Karpas-422 (cell line): ENCODE measurements at regions not wholly inside any gene's neighbourhood (a gene's known extent, or its start where the extent isn't known, plus 50 kb on each side); places are given as distances from the start of the nearest gene placed in this dataset.

Source experiments
- DNase-seq: peaks from one replicate; pipeline ENCODE4 v3.0.0-alpha.2; 2015
- H2AFZ ChIP-seq: fragments of 200-600 bp; sonication (generic); 2 replicates; pipeline ENCODE4 v1.6.1; 2014; ENCODE audit warnings: antibody characterized with exemption, low read length, mixed read lengths
- H3K27ac ChIP-seq: fragments of 200-600 bp; sonication (generic); 2 replicates; pipeline ENCODE4 v1.5.1; 2014; ENCODE audit warnings: mild to moderate bottlenecking, low read length, moderate library complexity
- H3K27me3 ChIP-seq: fragments of 200-600 bp; sonication (generic); 2 replicates; pipeline ENCODE4 v1.6.1; 2014; ENCODE audit warnings: low read length, mixed read lengths
- H3K36me3 ChIP-seq: fragments of 200-600 bp; sonication (generic); 2 replicates; pipeline ENCODE4 v1.6.1; 2014; ENCODE audit warnings: low read length, mixed read lengths; ENCODE audit not compliant: insufficient read depth
- H3K4me1 ChIP-seq: fragments of 200-600 bp; sonication (generic); 2 replicates; pipeline ENCODE4 v1.6.1; 2014; ENCODE audit warnings: mild to moderate bottlenecking, low read length, mixed read lengths
- H3K4me2 ChIP-seq: fragments of 200-600 bp; sonication (generic); 2 replicates; pipeline ENCODE4 v1.6.1; 2014; ENCODE audit warnings: low read length, low read depth, mild to moderate bottlenecking; ENCODE audit not compliant: poor library complexity, severe bottlenecking
- H3K4me3 ChIP-seq: fragments of 200-600 bp; sonication (generic); 2 replicates; pipeline ENCODE4 v1.5.1; 2014; ENCODE audit warnings: mild to moderate bottlenecking, antibody characterized with exemption, low read length, mixed read lengths
- H3K79me2 ChIP-seq: fragments of 200-600 bp; sonication (generic); 2 replicates; pipeline ENCODE4 v1.6.1; 2014; ENCODE audit warnings: mild to moderate bottlenecking, low read length, mixed read lengths
- H3K9ac ChIP-seq: fragments of 200-600 bp; sonication (generic); 2 replicates; pipeline ENCODE4 v1.6.0; 2014; ENCODE audit warnings: low read length
- H3K9me2 ChIP-seq: fragments of 200-600 bp; sonication (generic), shearing (Covaris generic); replicated peaks from 2 replicates; pipeline ENCODE4 v1.6.0; 2014; ENCODE audit warnings: mild to moderate bottlenecking, low read length, moderate library complexity; ENCODE audit not compliant: insufficient read depth
- H3K9me3 ChIP-seq: fragments of 300-700, 200-600 bp; sonication (generic); 2 replicates; pipeline ENCODE4 v1.6.1; 2014; ENCODE audit warnings: low read length, mixed read lengths
- H4K20me1 ChIP-seq: fragments of 200-600 bp; sonication (generic); 2 replicates; pipeline ENCODE4 v1.6.1; 2014; ENCODE audit warnings: mild to moderate bottlenecking, antibody characterized with exemption, low read length, low read depth; ENCODE audit not compliant: insufficient read depth

DNA sequence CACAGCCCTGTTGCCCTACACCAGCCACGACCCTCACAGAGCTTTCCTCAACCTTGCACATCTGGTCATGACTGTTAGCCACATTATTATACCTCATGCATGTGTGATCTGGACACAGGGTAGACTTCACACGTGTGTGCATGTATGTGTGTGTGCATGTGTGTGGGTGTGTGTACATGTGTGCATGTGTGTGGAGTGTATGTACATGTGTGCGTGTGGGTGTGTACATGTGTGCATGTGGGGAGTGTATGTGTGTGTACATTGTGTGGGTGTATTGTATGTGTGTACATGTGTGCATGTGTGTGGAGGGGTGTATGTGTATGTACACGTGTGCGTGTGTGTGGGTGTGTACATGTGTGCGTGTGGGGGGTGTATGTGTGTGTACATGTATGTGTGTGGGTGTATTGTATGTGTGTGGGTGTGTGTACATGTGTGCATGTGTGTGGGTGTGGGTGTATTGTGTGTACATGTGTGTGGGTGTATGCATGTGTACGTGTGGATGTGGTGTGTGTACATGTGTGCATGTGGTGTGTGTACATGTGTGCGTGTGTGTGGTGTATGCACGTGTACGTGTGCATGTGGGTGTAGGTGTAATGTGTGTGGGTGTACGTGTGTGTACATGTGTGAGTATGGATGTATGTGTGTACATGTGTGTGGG lies 130.2 kb downstream of the C16orf95 start:
- H3K79me2 ChIP-seq: no peaks in the 10 kb centered on the region
- H2AFZ ChIP-seq: no peak overlapping the region
- no peak overlapping the region for H3K4me3 ChIP-seq
- no peak overlapping the region for H3K4me2 ChIP-seq
- no peak overlapping the region for H3K9ac ChIP-seq
- H3K27me3 ChIP-seq: no peaks in the 10 kb centered on the region
- H3K4me1 ChIP-seq: no peaks in the 10 kb centered on the region
- peaks cover 29% of the 10 kb centered on the region for H3K9me3 ChIP-seq
- no peaks in the 10 kb centered on the region; the same call in 1 of the 2 replicates for H3K36me3 ChIP-seq
- H3K27ac ChIP-seq: no peak overlapping the region
- H3K9me2 ChIP-seq: no peaks in the 10 kb centered on the region
- no peak for DNase-seq
- no peaks in the 10 kb centered on the region for H4K20me1 ChIP-seq

GRCh38 chr16:87188104-87188503 lies 129.1 kb downstream of the C16orf95 start:
- H3K36me3 ChIP-seq: no peaks in the 10 kb centered on the region; the same call in 1 of the 2 replicates
- H3K79me2 ChIP-seq: no peaks in the 10 kb centered on the region
- H3K4me1 ChIP-seq: no peaks in the 10 kb centered on the region
- no peak overlapping the region for H2AFZ ChIP-seq
- no peaks in the 10 kb centered on the region for H4K20me1 ChIP-seq
- H3K27me3 ChIP-seq: no peaks in the 10 kb centered on the region
- no peaks in the 10 kb centered on the region for H3K9me2 ChIP-seq
- no peak for DNase-seq
- no peak overlapping the region for H3K4me2 ChIP-seq
- H3K4me3 ChIP-seq: no peak overlapping the region
- peaks cover 29% of the 10 kb centered on the region for H3K9me3 ChIP-seq
- no peak overlapping the region for H3K9ac ChIP-seq
- H3K27ac ChIP-seq: no peak overlapping the region

DNA sequence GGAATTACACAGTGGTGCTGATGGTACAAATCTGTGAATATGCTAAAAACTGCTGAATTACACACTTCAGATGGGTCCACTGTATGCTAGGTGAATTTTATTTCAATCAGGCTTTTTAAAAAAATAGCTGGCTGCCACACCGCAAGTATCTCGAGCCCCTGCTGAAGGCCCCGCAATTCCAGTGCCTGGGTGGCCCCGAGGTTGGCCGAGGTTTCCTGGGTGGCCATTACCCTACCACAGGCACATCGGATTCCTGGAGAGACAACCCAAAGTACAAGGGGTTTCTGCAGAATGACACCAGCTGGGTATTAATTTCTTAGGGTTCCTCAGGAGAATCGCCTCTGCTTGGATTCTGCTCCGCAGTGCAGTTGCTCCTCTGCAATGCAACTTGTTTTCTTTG lies 127.8 kb downstream of the C16orf95 start:
- Histone ChIP-seq H3K4me1 (no peaks in the 10 kb centered on the region), H2AFZ (no peak overlapping the region), H3K27me3 (no peaks in the 10 kb centered on the region), H3K4me2 (no peak overlapping the region), H3K79me2 (no peaks in the 10 kb centered on the region), H3K9ac (no peak overlapping the region), H3K9me2 (no peaks in the 10 kb centered on the region), H4K20me1 (no peaks in the 10 kb centered on the region), H3K4me3 (no peak overlapping the region), H3K27ac (no peak overlapping the region), H3K9me3 (peaks cover 29% of the 10 kb centered on the region), H3K36me3 (no peaks in the 10 kb centered on the region; the same call in 1 of the 2 replicates)
- DNase-seq: no peak

- no peaks in the 10 kb centered on the region for H3K27me3 ChIP-seq
- H3K4me2 ChIP-seq: no peak overlapping the region
- no peak overlapping the region for H2AFZ ChIP-seq
- peaks cover 29% of the 10 kb centered on the region for H3K9me3 ChIP-seq
- H3K4me3 ChIP-seq: no peak overlapping the region
- H3K79me2 ChIP-seq: no peaks in the 10 kb centered on the region
- no peak for DNase-seq
- no peaks in the 10 kb centered on the region for H3K9me2 ChIP-seq
- H3K9ac ChIP-seq: no peak overlapping the region
- no peaks in the 10 kb centered on the region for H4K20me1 ChIP-seq
- no peaks in the 10 kb centered on the region for H3K4me1 ChIP-seq
- no peaks in the 10 kb centered on the region; the same call in 1 of the 2 replicates for H3K36me3 ChIP-seq
- no peak overlapping the region for H3K27ac ChIP-seq
Measured at GRCh38 chr16:87190288-87191230, 126.6 kb downstream of the C16orf95 start.

- Histone ChIP-seq H3K79me2 (no peaks in the 10 kb centered on the region), H3K4me1 (no peaks in the 10 kb centered on the region), H3K4me3 (no peak overlapping the region), H3K9ac (no peak overlapping the region), H4K20me1 (no peaks in the 10 kb centered on the region), H3K4me2 (no peak overlapping the region), H3K36me3 (no peaks in the 10 kb centered on the region; the same call in 1 of the 2 replicates), H3K27ac (no peak overlapping the region), H3K27me3 (no peaks in the 10 kb centered on the region), H3K9me2 (no peaks in the 10 kb centered on the region), H2AFZ (no peak overlapping the region), H3K9me3 (peaks cover 21% of the 10 kb centered on the region)
- DNase-seq: no peak
Measured at GRCh38 chr16:87192452-87193073, 124.6 kb downstream of the C16orf95 start.

DNA sequence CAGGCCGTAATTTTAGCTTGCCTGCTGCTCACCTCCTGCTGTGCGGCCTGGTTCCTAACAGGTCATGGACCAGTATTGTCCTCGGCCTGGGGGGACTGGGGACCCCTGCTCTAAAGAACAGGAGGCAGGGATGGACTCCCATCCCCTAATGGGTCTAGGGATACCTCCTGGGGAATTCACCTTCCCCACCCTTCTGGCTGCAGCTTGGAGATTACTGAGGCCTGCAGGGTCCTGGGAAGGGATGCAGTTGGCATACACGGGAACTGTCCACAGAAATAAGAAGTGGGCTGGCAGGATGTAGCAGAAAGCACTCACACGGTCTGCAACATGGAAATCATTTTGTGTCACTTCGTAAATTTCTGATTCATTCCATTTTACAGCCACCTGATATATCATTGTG lies 123.0 kb downstream of the C16orf95 start:
- no peak overlapping the region for H3K9ac ChIP-seq
- H3K4me3 ChIP-seq: no peak overlapping the region
- H3K9me3 ChIP-seq: peaks cover 15% of the 10 kb centered on the region
- H4K20me1 ChIP-seq: no peaks in the 10 kb centered on the region
- no peak overlapping the region for H2AFZ ChIP-seq
- no peak for DNase-seq
- H3K27me3 ChIP-seq: no peaks in the 10 kb centered on the region
- no peak overlapping the region for H3K4me2 ChIP-seq
- no peaks in the 10 kb centered on the region for H3K4me1 ChIP-seq
- H3K79me2 ChIP-seq: no peaks in the 10 kb centered on the region
- no peak overlapping the region for H3K27ac ChIP-seq
- no peaks in the 10 kb centered on the region; the same call in 1 of the 2 replicates for H3K36me3 ChIP-seq
- H3K9me2 ChIP-seq: no peaks in the 10 kb centered on the region

DNA sequence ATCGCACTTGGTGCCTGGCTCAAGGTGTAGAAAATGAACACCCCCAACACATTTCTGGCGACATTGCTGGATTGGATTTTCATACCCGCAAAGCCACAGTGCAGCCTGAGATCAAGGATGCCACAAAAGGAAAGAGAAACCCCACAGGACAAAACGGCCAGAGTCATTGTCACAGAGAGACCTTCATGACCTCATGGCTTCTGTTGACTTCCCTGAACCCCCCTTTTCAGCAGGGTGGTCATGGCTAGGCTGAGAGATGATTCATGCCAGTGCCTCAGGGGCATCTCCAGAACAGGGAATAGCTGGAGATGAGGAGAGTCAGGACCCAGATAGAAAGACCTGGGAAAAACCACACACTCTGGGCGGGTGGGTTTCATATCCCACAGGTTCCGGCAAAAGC lies 122.0 kb downstream of the C16orf95 start:
- no peak overlapping the region for H2AFZ ChIP-seq
- no peak overlapping the region for H3K27ac ChIP-seq
- H3K9me3 ChIP-seq: peaks cover 7% of the 10 kb centered on the region
- H3K36me3 ChIP-seq: no peaks in the 10 kb centered on the region; the same call in 1 of the 2 replicates
- H3K4me2 ChIP-seq: no peak overlapping the region
- no peak for DNase-seq
- no peaks in the 10 kb centered on the region for H3K9me2 ChIP-seq
- no peak overlapping the region for H3K9ac ChIP-seq
- H3K79me2 ChIP-seq: no peaks in the 10 kb centered on the region
- H4K20me1 ChIP-seq: no peaks in the 10 kb centered on the region
- H3K27me3 ChIP-seq: no peaks in the 10 kb centered on the region
- H3K4me3 ChIP-seq: no peak overlapping the region
- no peaks in the 10 kb centered on the region for H3K4me1 ChIP-seq

DNA sequence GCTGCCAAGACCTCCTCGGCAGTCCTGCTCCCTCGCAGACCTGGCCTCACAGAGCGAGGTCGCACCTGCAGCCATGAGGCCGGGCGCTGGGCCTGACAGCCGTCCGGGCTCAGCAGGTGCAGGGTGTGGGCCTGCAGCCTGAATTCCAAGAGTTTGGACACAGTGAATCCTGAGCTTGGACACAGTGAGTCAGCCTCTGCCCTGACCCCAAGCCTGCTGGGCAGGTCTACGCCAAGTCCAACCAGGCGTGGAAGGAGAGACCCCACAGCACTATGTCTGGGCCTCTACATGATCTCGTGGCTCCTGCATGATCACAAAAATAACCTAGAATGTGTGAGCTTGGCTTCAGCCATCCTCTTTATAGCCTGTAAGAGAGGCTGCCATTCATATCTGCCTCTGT lies 121.0 kb downstream of the C16orf95 start:
- Histone ChIP-seq H3K9me3 (no peaks in the 10 kb centered on the region), H3K4me2 (no peak overlapping the region), H2AFZ (no peak overlapping the region), H3K27ac (no peak overlapping the region), H3K79me2 (no peaks in the 10 kb centered on the region), H3K4me1 (no peaks in the 10 kb centered on the region), H3K9me2 (no peaks in the 10 kb centered on the region), H3K27me3 (no peaks in the 10 kb centered on the region), H4K20me1 (no peaks in the 10 kb centered on the region), H3K9ac (no peak overlapping the region), H3K4me3 (no peak overlapping the region), H3K36me3 (no peaks in the 10 kb centered on the region)
- no peak for DNase-seq
